ENCODE measurements at regions not wholly inside any gene's neighbourhood (a gene's known extent, or its start where the extent isn't known, plus 50 kb on each side); places are given as distances from the start of the nearest gene placed in this dataset.

GRCh38 chr14:84783511-84783910 lies 746.4 kb upstream of the FLRT2 start:
- Mint-ChIP-seq H3K4me3 (no peak overlapping the region), H3K4me1 (no peaks in the 10 kb centered on the region), H3K27me3 (ENCODE audit: low read depth) (no peaks in the 10 kb centered on the region), H3K36me3 (ENCODE audit: low read depth) (no peaks in the 10 kb centered on the region), H3K9me3 (no peaks in the 10 kb centered on the region), H3K27ac (ENCODE audit: unreplicated experiment) (no peak overlapping the region)
- DNase-seq (ENCODE audit: low read depth, low spot score) = no peak
- no peak for TF ChIP-seq CTCF (conservative IDR thresholded peaks at IDR 0.05)

- no peak for DNase-seq (ENCODE audit: low read depth, low spot score)
- no peaks in the 10 kb centered on the region for H3K9me3 Mint-ChIP-seq
- H3K4me1 Mint-ChIP-seq = no peaks in the 10 kb centered on the region
- no peaks in the 10 kb centered on the region for H3K27me3 Mint-ChIP-seq (ENCODE audit: low read depth)
- no peak for TF ChIP-seq CTCF (conservative IDR thresholded peaks at IDR 0.05)
- no peaks in the 10 kb centered on the region for H3K36me3 Mint-ChIP-seq (ENCODE audit: low read depth)
- H3K4me3 Mint-ChIP-seq = no peak overlapping the region
- no peak overlapping the region for H3K27ac Mint-ChIP-seq (ENCODE audit: unreplicated experiment)
Measured at GRCh38 chr14:84785996-84786395, 743.9 kb upstream of the FLRT2 start.

- DNase-seq (ENCODE audit: low read depth, low spot score) = no peak
- no peak for TF ChIP-seq CTCF (conservative IDR thresholded peaks at IDR 0.05)
- no peaks in the 10 kb centered on the region for H3K4me1 Mint-ChIP-seq
- H3K27ac Mint-ChIP-seq (ENCODE audit: unreplicated experiment) = no peak overlapping the region
- no peaks in the 10 kb centered on the region for H3K9me3 Mint-ChIP-seq
- H3K27me3 Mint-ChIP-seq (ENCODE audit: low read depth) = no peaks in the 10 kb centered on the region
- no peak overlapping the region for H3K4me3 Mint-ChIP-seq
- no peaks in the 10 kb centered on the region for H3K36me3 Mint-ChIP-seq (ENCODE audit: low read depth)
Measured at GRCh38 chr14:84789012-84789411, 740.9 kb upstream of the FLRT2 start.

- TF ChIP-seq CTCF (conservative IDR thresholded peaks at IDR 0.05) = no peak
Measured at GRCh38 chr14:84792722-84793410, 737.1 kb upstream of the FLRT2 start.

GRCh38 chr14:84797326-84797725 lies 732.6 kb upstream of the FLRT2 start:
- no peaks in the 10 kb centered on the region for H3K4me1 Mint-ChIP-seq
- H3K4me3 Mint-ChIP-seq = no peak overlapping the region
- H3K27me3 Mint-ChIP-seq (ENCODE audit: low read depth) = no peaks in the 10 kb centered on the region
- no peak overlapping the region for H3K27ac Mint-ChIP-seq (ENCODE audit: unreplicated experiment)
- no peaks in the 10 kb centered on the region for H3K9me3 Mint-ChIP-seq
- H3K36me3 Mint-ChIP-seq (ENCODE audit: low read depth) = no peaks in the 10 kb centered on the region
- no peak for TF ChIP-seq CTCF (conservative IDR thresholded peaks at IDR 0.05)
- no peak for DNase-seq (ENCODE audit: low read depth, low spot score)

More at GRCh38 chr14:84792722-84793410, 737.1 kb upstream of the FLRT2 start:
- DNase-seq (ENCODE audit: low read depth, low spot score) = no peak
- no peak overlapping the region for H3K4me3 Mint-ChIP-seq
- no peaks in the 10 kb centered on the region for H3K4me1 Mint-ChIP-seq
- no peaks in the 10 kb centered on the region for H3K27me3 Mint-ChIP-seq (ENCODE audit: low read depth)
- H3K36me3 Mint-ChIP-seq (ENCODE audit: low read depth) = no peaks in the 10 kb centered on the region
- H3K9me3 Mint-ChIP-seq = no peaks in the 10 kb centered on the region
- H3K27ac Mint-ChIP-seq (ENCODE audit: unreplicated experiment) = no peak overlapping the region
